HT1080 (cell line): ENCODE measurements at regions not wholly inside any gene's neighbourhood (a gene's known extent, or its start where the extent isn't known, plus 50 kb on each side); places are given as distances from the start of the nearest gene placed in this dataset.
"Not testable (repeated sequence)": the region's sequence is repeated elsewhere in the genome, so short reads cannot be mapped to it uniquely, and the experiment has no call there.

Experiments
- DNase-seq: peaks from one replicate; pipeline ENCODE4 v3.0.0-alpha.2; 2015; ENCODE audit warnings: low read depth

GRCh38 chr14:71555654-71556559 is 376.3 kb upstream of the RGS6 start:
- peak; percentile 43 for DNase-seq

GRCh38 chr14:71556730-71557129 is 375.5 kb upstream of the RGS6 start:
- no peak for DNase-seq

DNA sequence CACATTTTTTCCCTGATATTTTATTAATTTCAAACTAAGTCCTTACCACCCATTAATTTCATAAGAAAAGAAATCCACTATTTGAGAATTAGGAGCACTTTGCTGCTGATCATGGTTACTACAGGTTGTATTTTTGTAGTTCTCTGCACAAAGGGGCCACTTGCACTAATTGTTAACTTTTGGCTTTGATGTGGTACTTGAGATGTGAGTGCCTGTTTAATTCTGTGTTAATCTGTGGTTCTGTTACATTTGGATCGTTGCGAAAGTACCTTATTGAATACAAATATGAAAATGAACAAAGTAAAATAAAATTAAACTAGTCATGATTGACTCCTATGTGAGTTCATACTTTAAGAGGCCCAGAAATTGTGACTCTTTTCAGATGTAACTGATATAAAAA is 374.9 kb upstream of the RGS6 start:
- DNase-seq = no peak

DNA sequence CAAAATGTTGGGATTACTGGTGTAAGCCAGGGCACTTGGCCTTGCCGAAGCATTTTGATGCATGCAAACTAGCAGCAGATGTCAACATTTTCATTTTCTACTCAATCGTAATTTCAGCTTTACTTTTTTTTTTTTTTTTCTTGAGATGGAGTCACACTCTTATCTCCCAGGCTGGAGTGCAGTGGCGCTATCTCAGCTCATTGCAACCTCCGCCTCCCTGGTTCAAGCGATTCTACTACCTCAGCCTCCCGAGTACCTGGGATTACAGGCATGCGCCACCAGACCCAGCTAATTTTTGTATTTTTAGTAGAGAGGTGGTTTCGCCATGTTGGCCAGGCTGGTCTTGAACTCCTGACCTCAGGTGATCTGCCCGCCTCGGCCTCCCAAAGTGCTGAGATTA is 373.3 kb upstream of the RGS6 start:
- not testable (repeated sequence) for DNase-seq

DNA sequence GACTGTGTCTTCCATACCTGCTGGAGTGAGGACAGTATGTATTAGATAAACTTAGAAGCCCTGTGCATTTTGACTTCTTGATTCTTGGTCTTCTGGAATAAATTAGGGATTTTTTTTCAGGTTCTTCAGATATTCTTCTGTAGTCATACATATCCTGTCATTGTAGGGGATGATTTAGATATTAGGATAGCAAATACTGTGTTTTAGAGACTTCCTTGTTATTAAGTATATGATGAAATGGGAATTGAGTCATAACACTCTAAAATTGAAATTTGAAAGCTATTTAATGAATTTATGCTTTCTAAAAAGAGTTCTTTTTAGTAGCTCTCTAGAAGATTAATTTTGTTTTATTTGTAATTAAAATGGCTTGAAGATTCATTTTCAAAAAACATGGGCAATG is 371.5 kb upstream of the RGS6 start:
- no peak for DNase-seq

- DNase-seq = no peak
These were observed 368.6 kb upstream of the RGS6 start for GRCh38 chr14:71563492-71564153.

- no peak for DNase-seq
These were observed 366.0 kb upstream of the RGS6 start for GRCh38 chr14:71566276-71566675.

DNA sequence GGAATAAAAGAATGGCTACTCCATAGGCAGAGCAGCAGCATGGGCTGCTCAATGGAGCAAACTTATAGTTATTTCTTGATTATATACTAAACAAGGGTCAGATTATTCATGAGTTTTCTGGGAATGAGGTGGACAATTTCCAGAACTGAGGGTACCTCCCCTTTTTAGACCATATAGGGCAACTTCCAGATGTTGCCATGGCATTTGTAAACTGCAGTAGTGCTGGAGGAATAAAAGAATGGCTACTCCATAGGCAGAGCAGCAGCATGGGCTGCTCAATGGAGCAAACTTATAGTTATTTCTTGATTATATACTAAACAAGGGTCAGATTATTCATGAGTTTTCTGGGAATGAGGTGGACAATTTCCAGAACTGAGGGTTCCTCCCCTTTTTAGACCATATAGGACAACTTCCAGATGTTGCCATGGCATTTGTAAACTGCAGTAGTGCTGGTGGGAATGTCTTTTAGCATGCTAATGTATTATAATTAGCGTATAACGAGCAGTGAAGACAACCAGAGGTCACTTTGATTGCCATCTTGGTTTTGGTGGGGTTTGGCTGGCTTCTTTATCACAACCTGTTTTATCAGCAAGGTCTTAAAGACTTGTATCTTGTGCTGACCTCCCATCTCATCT is 364.6 kb upstream of the RGS6 start:
- not testable (repeated sequence) for DNase-seq

DNA sequence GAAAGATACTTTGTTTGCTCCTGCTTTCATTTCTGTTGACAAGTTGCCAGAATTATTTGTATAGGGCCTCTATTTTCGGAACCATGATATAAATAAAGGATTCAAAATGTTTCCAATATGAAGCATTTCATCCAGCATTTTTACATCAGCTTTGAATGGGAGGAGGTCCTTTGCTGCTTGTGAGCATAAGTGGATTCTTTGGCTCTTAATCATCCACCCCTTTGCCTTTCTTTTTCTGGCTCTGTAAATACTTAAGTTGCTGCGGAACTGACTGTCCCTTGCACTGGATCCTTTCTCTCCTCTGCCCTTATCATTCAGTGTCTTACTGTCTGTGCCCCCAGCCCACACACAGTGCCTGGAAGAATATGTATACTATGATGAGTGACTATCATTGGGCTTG is 357.3 kb upstream of the RGS6 start:
- DNase-seq = peak; percentile 85

- no peak for DNase-seq
These were observed 355.8 kb upstream of the RGS6 start for GRCh38 chr14:71576472-71576871.

- DNase-seq = no peak
These were observed 352.9 kb upstream of the RGS6 start for GRCh38 chr14:71579331-71579730.

- peak; percentile 23 for DNase-seq
These were observed 349.5 kb upstream of the RGS6 start for GRCh38 chr14:71582705-71583104.

GRCh38 chr14:71583194-71583593 is 349.0 kb upstream of the RGS6 start:
- DNase-seq = no peak

DNA sequence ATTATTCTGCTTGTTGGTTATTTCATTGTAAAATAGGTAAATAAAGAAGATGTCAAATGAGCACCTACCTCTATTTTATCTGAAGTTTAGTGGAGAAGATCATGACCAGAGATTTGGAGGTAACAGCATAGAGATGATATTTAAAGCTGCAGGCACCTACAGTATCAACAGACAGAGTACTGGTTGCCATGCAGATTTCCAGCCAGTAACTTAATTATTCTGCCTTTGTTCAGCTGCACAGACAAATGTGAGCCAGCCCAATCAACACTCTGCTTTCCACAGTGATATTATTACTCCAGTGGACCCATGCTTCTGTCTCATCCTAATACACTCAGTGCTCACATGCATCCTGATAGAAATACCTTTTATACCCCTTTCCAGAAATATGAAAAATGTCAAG is 348.5 kb upstream of the RGS6 start:
- no peak for DNase-seq

DNA sequence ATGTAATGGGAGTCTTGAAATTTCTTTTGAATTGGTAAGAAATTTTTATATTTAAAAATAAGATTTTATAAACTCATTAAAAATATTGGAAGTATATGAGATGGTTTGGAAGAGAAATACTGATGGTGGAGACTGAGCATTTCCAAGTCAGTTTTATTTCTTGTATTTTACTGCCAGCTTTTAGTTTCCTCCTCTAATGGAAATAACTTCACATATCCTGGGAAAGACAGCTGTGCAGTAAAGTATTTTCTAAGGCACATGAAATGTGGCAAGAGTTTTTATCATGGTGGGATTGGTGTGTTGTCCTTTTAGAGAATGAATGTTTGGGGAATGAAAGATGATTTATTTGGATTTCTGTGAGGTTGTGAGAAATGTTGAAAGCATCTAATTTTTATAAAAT is 346.9 kb upstream of the RGS6 start:
- no peak for DNase-seq

- no peak for DNase-seq
These were observed 345.9 kb upstream of the RGS6 start for GRCh38 chr14:71586131-71586897.

DNA sequence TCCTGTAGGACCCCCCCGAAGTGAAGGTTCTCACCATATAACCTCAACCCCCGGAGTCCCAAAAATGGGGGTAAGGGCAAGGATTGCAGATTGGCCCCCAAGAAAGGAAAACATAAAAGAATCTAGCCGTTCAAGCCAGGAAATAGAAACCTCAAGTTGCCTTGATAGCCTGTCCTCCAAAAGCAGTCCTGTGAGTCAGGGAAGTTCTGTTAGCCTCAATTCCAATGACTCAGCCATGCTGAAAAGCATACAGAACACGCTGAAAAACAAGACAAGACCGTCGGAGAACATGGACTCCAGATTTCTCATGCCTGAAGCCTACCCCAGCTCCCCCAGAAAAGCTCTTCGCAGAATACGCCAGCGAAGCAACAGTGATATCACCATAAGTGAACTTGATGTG is 344.2 kb upstream of the RGS6 start:
- DNase-seq = peak; percentile 67

- no peak for DNase-seq
These were observed 343.5 kb upstream of the RGS6 start for GRCh38 chr14:71588576-71589215.

GRCh38 chr14:71589609-71590008 is 342.6 kb upstream of the RGS6 start:
- DNase-seq = no peak

DNA sequence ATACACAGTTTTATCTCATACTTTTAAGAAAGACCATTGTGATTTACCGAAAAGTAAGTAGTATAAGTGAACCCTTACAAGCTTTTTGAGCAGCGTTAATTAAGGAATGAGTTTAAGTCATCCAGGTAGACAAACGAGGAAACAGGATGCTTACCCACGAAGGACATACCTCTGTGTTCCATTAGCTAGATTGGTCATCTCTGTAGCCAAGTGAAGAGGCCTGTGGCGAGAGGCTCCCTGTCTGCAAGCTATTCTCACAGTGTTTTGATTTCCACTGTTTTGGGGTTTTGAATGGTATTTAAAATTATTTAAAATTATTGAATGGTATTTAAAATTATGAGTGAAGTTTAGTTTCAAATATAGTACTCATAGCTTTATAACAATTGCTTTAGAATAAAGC is 342.1 kb upstream of the RGS6 start:
- no peak for DNase-seq

DNA sequence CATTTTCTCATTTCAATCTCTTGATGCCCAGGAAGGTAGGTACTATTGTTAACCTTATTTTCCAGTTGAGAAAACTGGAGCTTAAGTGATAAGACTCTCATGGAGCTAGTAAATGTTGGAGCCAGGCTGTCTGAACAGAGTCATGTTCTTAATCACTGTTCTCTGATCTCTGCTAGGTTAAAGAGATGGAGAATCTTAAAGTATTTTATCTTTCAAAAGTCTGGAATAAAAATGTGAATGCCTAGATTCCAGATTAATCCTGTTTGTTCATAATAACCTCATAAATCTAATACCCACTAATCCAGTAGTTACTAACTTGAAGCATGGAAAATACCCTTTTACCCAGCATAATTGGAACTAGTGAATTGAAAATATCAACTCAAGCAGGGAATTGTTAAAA is 341.0 kb upstream of the RGS6 start:
- DNase-seq = no peak
